ENCODE measurements at regions not wholly inside any gene's neighbourhood (a gene's known extent, or its start where the extent isn't known, plus 50 kb on each side); places are given as distances from the start of the nearest gene placed in this dataset.
A peak's percentile ranks its signal among the peaks of the same experiment; 100 is the strongest.

GRCh38 chrX:131704136-131704695 is 160.3 kb downstream of the OR13H1 start:
- Histone ChIP-seq H3K4me3 (ENCODE audit: low read length) (peak overlapping the region; percentile 85), H3K27me3 (replicated peaks; ENCODE audit: control insufficient read depth, insufficient read depth, low read length) (no peaks in the 10 kb centered on the region), H3K4me1 (ENCODE audit: control insufficient read depth, insufficient read depth, low read length) (peaks cover 5% of the 10 kb centered on the region), H3K36me3 (ENCODE audit: control insufficient read depth, insufficient read depth, low read length, severe bottlenecking) (no peaks in the 10 kb centered on the region), H3K9ac (ENCODE audit: low read length) (peak overlapping the region; percentile 69), H3K9me3 (ENCODE audit: control insufficient read depth, low read length) (peaks cover 4% of the 10 kb centered on the region)
- DNase-seq (ENCODE audit: low read depth): peak; percentile 90

GRCh38 chrX:131709553-131709952 is 165.7 kb downstream of the OR13H1 start:
- Histone ChIP-seq H3K9ac (ENCODE audit: low read length) (no peak overlapping the region), H3K36me3 (ENCODE audit: control insufficient read depth, insufficient read depth, low read length, severe bottlenecking) (no peaks in the 10 kb centered on the region), H3K4me1 (ENCODE audit: control insufficient read depth, insufficient read depth, low read length) (peaks cover 4% of the 10 kb centered on the region), H3K4me3 (ENCODE audit: low read length) (no peak overlapping the region), H3K27me3 (replicated peaks; ENCODE audit: control insufficient read depth, insufficient read depth, low read length) (no peaks in the 10 kb centered on the region), H3K9me3 (ENCODE audit: control insufficient read depth, low read length) (peaks cover 9% of the 10 kb centered on the region)
- DNase-seq (ENCODE audit: low read depth): no peak

- H3K9me3 ChIP-seq (ENCODE audit: control insufficient read depth, low read length): peaks cover 9% of the 10 kb centered on the region
- DNase-seq (ENCODE audit: low read depth): no peak
- H3K36me3 ChIP-seq (ENCODE audit: control insufficient read depth, insufficient read depth, low read length, severe bottlenecking): no peaks in the 10 kb centered on the region
- H3K4me3 ChIP-seq (ENCODE audit: low read length): peak overlapping the region; percentile 67
- H3K4me1 ChIP-seq (ENCODE audit: control insufficient read depth, insufficient read depth, low read length): peaks cover 4% of the 10 kb centered on the region
- no peak overlapping the region for H3K9ac ChIP-seq (ENCODE audit: low read length)
- H3K27me3 ChIP-seq (replicated peaks; ENCODE audit: control insufficient read depth, insufficient read depth, low read length): no peaks in the 10 kb centered on the region
Observed at GRCh38 chrX:131711478-131711867, 167.6 kb downstream of the OR13H1 start.

GRCh38 chrX:131723646-131724045 is 179.8 kb downstream of the OR13H1 start:
- Histone ChIP-seq H3K27me3 (replicated peaks; ENCODE audit: control insufficient read depth, insufficient read depth, low read length) (peaks cover 2% of the 10 kb centered on the region), H3K36me3 (ENCODE audit: control insufficient read depth, insufficient read depth, low read length, severe bottlenecking) (no peaks in the 10 kb centered on the region)

GRCh38 chrX:131724292-131724691 is 180.4 kb downstream of the OR13H1 start:
- Histone ChIP-seq H3K4me1 (ENCODE audit: control insufficient read depth, insufficient read depth, low read length) (peaks cover 6% of the 10 kb centered on the region), H3K9ac (ENCODE audit: low read length) (no peak overlapping the region), H3K9me3 (ENCODE audit: control insufficient read depth, low read length) (peaks cover 26% of the 10 kb centered on the region)

More at GRCh38 chrX:131723646-131724045, 179.8 kb downstream of the OR13H1 start:
- Histone ChIP-seq H3K9me3 (ENCODE audit: control insufficient read depth, low read length) (peaks cover 26% of the 10 kb centered on the region), H3K9ac (ENCODE audit: low read length) (no peak overlapping the region), H3K4me3 (ENCODE audit: low read length) (no peak overlapping the region), H3K4me1 (ENCODE audit: control insufficient read depth, insufficient read depth, low read length) (peaks cover 6% of the 10 kb centered on the region)
- no peak for DNase-seq (ENCODE audit: low read depth)

GRCh38 chrX:131725001-131725654 is 181.3 kb downstream of the OR13H1 start:
- Histone ChIP-seq H3K9me3 (ENCODE audit: control insufficient read depth, low read length) (peaks cover 26% of the 10 kb centered on the region), H3K4me1 (ENCODE audit: control insufficient read depth, insufficient read depth, low read length) (peaks cover 6% of the 10 kb centered on the region), H3K36me3 (ENCODE audit: control insufficient read depth, insufficient read depth, low read length, severe bottlenecking) (no peaks in the 10 kb centered on the region), H3K9ac (ENCODE audit: low read length) (no peak overlapping the region), H3K27me3 (replicated peaks; ENCODE audit: control insufficient read depth, insufficient read depth, low read length) (peaks cover 2% of the 10 kb centered on the region), H3K4me3 (ENCODE audit: low read length) (no peak overlapping the region)
- no peak for DNase-seq (ENCODE audit: low read depth)

More at GRCh38 chrX:131724292-131724691, 180.4 kb downstream of the OR13H1 start:
- peaks cover 2% of the 10 kb centered on the region for H3K27me3 ChIP-seq (replicated peaks; ENCODE audit: control insufficient read depth, insufficient read depth, low read length)
- no peak for DNase-seq (ENCODE audit: low read depth)
- no peak overlapping the region for H3K4me3 ChIP-seq (ENCODE audit: low read length)
- no peaks in the 10 kb centered on the region for H3K36me3 ChIP-seq (ENCODE audit: control insufficient read depth, insufficient read depth, low read length, severe bottlenecking)

GRCh38 chrX:131727778-131728177 is 183.9 kb downstream of the OR13H1 start:
- Histone ChIP-seq H3K36me3 (ENCODE audit: control insufficient read depth, insufficient read depth, low read length, severe bottlenecking) (no peaks in the 10 kb centered on the region), H3K4me1 (ENCODE audit: control insufficient read depth, insufficient read depth, low read length) (peaks cover 6% of the 10 kb centered on the region), H3K27me3 (replicated peaks; ENCODE audit: control insufficient read depth, insufficient read depth, low read length) (no peaks in the 10 kb centered on the region), H3K4me3 (ENCODE audit: low read length) (peak overlapping the region; percentile 82), H3K9me3 (ENCODE audit: control insufficient read depth, low read length) (peaks cover 13% of the 10 kb centered on the region), H3K9ac (ENCODE audit: low read length) (no peak overlapping the region)
- DNase-seq (ENCODE audit: low read depth): no peak

- no peaks in the 10 kb centered on the region for H3K27me3 ChIP-seq (replicated peaks; ENCODE audit: control insufficient read depth, insufficient read depth, low read length)
- H3K9me3 ChIP-seq (ENCODE audit: control insufficient read depth, low read length): peaks cover 13% of the 10 kb centered on the region
- peak overlapping the region; percentile 82 for H3K4me3 ChIP-seq (ENCODE audit: low read length)
- H3K4me1 ChIP-seq (ENCODE audit: control insufficient read depth, insufficient read depth, low read length): peaks cover 6% of the 10 kb centered on the region
- peak; percentile 90 for DNase-seq (ENCODE audit: low read depth)
- H3K9ac ChIP-seq (ENCODE audit: low read length): peak overlapping the region; percentile 88
- H3K36me3 ChIP-seq (ENCODE audit: control insufficient read depth, insufficient read depth, low read length, severe bottlenecking): no peaks in the 10 kb centered on the region
Observed at GRCh38 chrX:131728295-131729145, 184.6 kb downstream of the OR13H1 start.

GRCh38 chrX:131729295-131729694 is 185.4 kb downstream of the OR13H1 start:
- Histone ChIP-seq H3K27me3 (replicated peaks; ENCODE audit: control insufficient read depth, insufficient read depth, low read length) (no peaks in the 10 kb centered on the region), H3K4me3 (ENCODE audit: low read length) (peak overlapping the region; percentile 82), H3K9me3 (ENCODE audit: control insufficient read depth, low read length) (peaks cover 13% of the 10 kb centered on the region), H3K36me3 (ENCODE audit: control insufficient read depth, insufficient read depth, low read length, severe bottlenecking) (no peaks in the 10 kb centered on the region), H3K4me1 (ENCODE audit: control insufficient read depth, insufficient read depth, low read length) (peaks cover 6% of the 10 kb centered on the region), H3K9ac (ENCODE audit: low read length) (peak overlapping the region; percentile 88)
- peak; percentile 74 for DNase-seq (ENCODE audit: low read depth)

GRCh38 chrX:131734621-131735020 is 190.7 kb downstream of the OR13H1 start:
- Histone ChIP-seq H3K4me3 (ENCODE audit: low read length) (peak overlapping the region; percentile 23), H3K4me1 (ENCODE audit: control insufficient read depth, insufficient read depth, low read length) (no peaks in the 10 kb centered on the region), H3K9ac (ENCODE audit: low read length) (no peak overlapping the region), H3K27me3 (replicated peaks; ENCODE audit: control insufficient read depth, insufficient read depth, low read length) (no peaks in the 10 kb centered on the region), H3K36me3 (ENCODE audit: control insufficient read depth, insufficient read depth, low read length, severe bottlenecking) (no peaks in the 10 kb centered on the region), H3K9me3 (ENCODE audit: control insufficient read depth, low read length) (peaks cover 4% of the 10 kb centered on the region)
- peak; percentile 17 for DNase-seq (ENCODE audit: low read depth)

- Histone ChIP-seq H3K36me3 (ENCODE audit: control insufficient read depth, insufficient read depth, low read length, severe bottlenecking) (no peaks in the 10 kb centered on the region), H3K4me1 (ENCODE audit: control insufficient read depth, insufficient read depth, low read length) (no peaks in the 10 kb centered on the region), H3K9me3 (ENCODE audit: control insufficient read depth, low read length) (peaks cover 9% of the 10 kb centered on the region), H3K4me3 (ENCODE audit: low read length) (peak overlapping the region; percentile 23), H3K9ac (ENCODE audit: low read length) (no peak overlapping the region), H3K27me3 (replicated peaks; ENCODE audit: control insufficient read depth, insufficient read depth, low read length) (no peaks in the 10 kb centered on the region)
- no peak for DNase-seq (ENCODE audit: low read depth)
Observed at GRCh38 chrX:131735127-131735526, 191.3 kb downstream of the OR13H1 start.

All from adipocyte (in vitro differentiated cells).